ENCODE measurements at regions not wholly inside any gene's neighbourhood (a gene's known extent, or its start where the extent isn't known, plus 50 kb on each side); places are given as distances from the start of the nearest gene placed in this dataset.

DNA sequence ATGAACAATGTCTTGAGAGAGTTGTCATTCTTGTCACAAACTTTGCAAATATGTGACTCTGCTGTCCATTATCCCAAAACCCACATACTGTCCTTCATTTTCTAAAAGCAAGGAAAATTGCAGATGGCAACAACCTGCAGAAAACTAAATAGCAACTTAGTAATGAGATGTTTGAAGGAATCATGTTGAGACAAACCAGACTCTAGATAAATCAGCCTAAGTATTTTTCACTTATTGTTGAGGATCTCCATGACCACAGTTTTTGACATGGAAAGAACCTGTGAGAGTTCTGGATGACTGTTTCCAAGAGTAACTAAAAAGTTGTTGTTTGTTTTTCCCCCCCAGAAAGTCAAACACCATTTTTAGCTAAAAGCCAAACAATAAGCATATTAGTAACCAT is 535.2 kb upstream of the ZNF608 start:
- Histone ChIP-seq H3K4me1 (ENCODE audit: control insufficient read depth, insufficient read depth, low read length) (peaks cover 4% of the 10 kb centered on the region), H3K9me3 (ENCODE audit: control insufficient read depth, low read length) (no peaks in the 10 kb centered on the region), H3K36me3 (ENCODE audit: control insufficient read depth, insufficient read depth, low read length) (no peaks in the 10 kb centered on the region), H3K27ac (ENCODE audit: low read depth, low read length) (no peak overlapping the region), H3K4me3 (ENCODE audit: low read length) (no peak overlapping the region), H3K9ac (ENCODE audit: extremely low read depth, low read length, poor library complexity, severe bottlenecking) (no peak overlapping the region), H3K27me3 (ENCODE audit: control insufficient read depth, insufficient read depth, low read length, poor library complexity, severe bottlenecking) (no peaks in the 10 kb centered on the region)
- TF ChIP-seq CTCF (conservative IDR thresholded peaks at IDR 0.05): no peak
- peaks cover 15% of the 10 kb centered on the region for H3K4me1 Mint-ChIP-seq
- no peak overlapping the region for H3K27ac Mint-ChIP-seq
- H3K36me3 Mint-ChIP-seq (ENCODE audit: low read depth): no peaks in the 10 kb centered on the region
- no peaks in the 10 kb centered on the region for H3K9me3 Mint-ChIP-seq
- no peaks in the 10 kb centered on the region for H3K27me3 Mint-ChIP-seq (ENCODE audit: insufficient read depth)
- no peak overlapping the region for H3K4me3 Mint-ChIP-seq
- DNase-seq: no peak

GRCh38 chr5:125283372-125283771 is 536.9 kb upstream of the ZNF608 start:
- peaks cover 12% of the 10 kb centered on the region for H3K4me1 Mint-ChIP-seq
- H3K27me3 Mint-ChIP-seq (ENCODE audit: insufficient read depth): no peaks in the 10 kb centered on the region
- no peaks in the 10 kb centered on the region for H3K27me3 ChIP-seq (ENCODE audit: control insufficient read depth, insufficient read depth, low read length, poor library complexity, severe bottlenecking)
- H3K9me3 Mint-ChIP-seq: no peaks in the 10 kb centered on the region
- H3K4me1 ChIP-seq (ENCODE audit: control insufficient read depth, insufficient read depth, low read length): peaks cover 4% of the 10 kb centered on the region
- WGBS, 2 experiments (ENCODE audit: insufficient coverage in 1 of 2, insufficient read length in 1 of 2): 94% methylated on average over 2 of the region's 2 CpGs; no CpG with 5 or more reads in 1 of the 2 experiments
- no peak overlapping the region for H3K4me3 ChIP-seq (ENCODE audit: low read length)
- H3K27ac Mint-ChIP-seq: no peak overlapping the region
- H3K36me3 ChIP-seq (ENCODE audit: control insufficient read depth, insufficient read depth, low read length): no peaks in the 10 kb centered on the region
- H3K9ac ChIP-seq (ENCODE audit: extremely low read depth, low read length, poor library complexity, severe bottlenecking): no peak overlapping the region
- H3K9me3 ChIP-seq (ENCODE audit: control insufficient read depth, low read length): no peaks in the 10 kb centered on the region
- no peaks in the 10 kb centered on the region for H3K36me3 Mint-ChIP-seq (ENCODE audit: low read depth)
- H3K27ac ChIP-seq (ENCODE audit: low read depth, low read length): no peak overlapping the region
- H3K4me3 Mint-ChIP-seq: no peak overlapping the region
- no peak for TF ChIP-seq CTCF (conservative IDR thresholded peaks at IDR 0.05)
- no peak for DNase-seq

- H3K27ac Mint-ChIP-seq: no peak overlapping the region
- no peak for TF ChIP-seq CTCF (conservative IDR thresholded peaks at IDR 0.05)
- 80 to 89% methylated on average over 2 to 4 of the region's 4 CpGs for WGBS, 2 experiments (ENCODE audit: insufficient coverage in 1 of 2, insufficient read length in 1 of 2)
Observed at GRCh38 chr5:125286271-125286670, 539.8 kb upstream of the ZNF608 start.

More at GRCh38 chr5:125286271-125286670, 539.8 kb upstream of the ZNF608 start:
- Histone ChIP-seq H3K27me3 (ENCODE audit: control insufficient read depth, insufficient read depth, low read length, poor library complexity, severe bottlenecking) (no peaks in the 10 kb centered on the region), H3K9ac (ENCODE audit: extremely low read depth, low read length, poor library complexity, severe bottlenecking) (no peak overlapping the region), H3K9me3 (ENCODE audit: control insufficient read depth, low read length) (no peaks in the 10 kb centered on the region), H3K27ac (ENCODE audit: low read depth, low read length) (no peak overlapping the region), H3K36me3 (ENCODE audit: control insufficient read depth, insufficient read depth, low read length) (no peaks in the 10 kb centered on the region), H3K4me3 (ENCODE audit: low read length) (no peak overlapping the region), H3K4me1 (ENCODE audit: control insufficient read depth, insufficient read depth, low read length) (peaks cover 4% of the 10 kb centered on the region)
- H3K9me3 Mint-ChIP-seq: no peaks in the 10 kb centered on the region
- no peaks in the 10 kb centered on the region for H3K27me3 Mint-ChIP-seq (ENCODE audit: insufficient read depth)
- H3K4me1 Mint-ChIP-seq: peaks cover 8% of the 10 kb centered on the region
- DNase-seq: no peak
- H3K36me3 Mint-ChIP-seq (ENCODE audit: low read depth): no peaks in the 10 kb centered on the region
- H3K4me3 Mint-ChIP-seq: no peak overlapping the region
